CD14-positive monocyte (primary cell): ENCODE measurements at regions not wholly inside any gene's neighbourhood (a gene's known extent, or its start where the extent isn't known, plus 50 kb on each side); places are given as distances from the start of the nearest gene placed in this dataset.

ENCODE experiments used
- DNase-seq, 3 donors: peaks; one replicate each; pipeline ENCODE4 v3.0.0-alpha.2; 2011 to 2022
- H2AFZ ChIP-seq: 2 replicates; pipeline ENCODE4 v1.6.0; 2012; ENCODE audit warnings: mild to moderate bottlenecking, low read depth, low read length, inconsistent platforms; ENCODE audit not compliant: insufficient read depth, poor library complexity, severe bottlenecking
- H3K27ac ChIP-seq, 2 donors: 1 replicate in 1 of 2; 2 replicates in 1 of 2; pipeline ENCODE4 v1.5.1; 2012 to 2013; ENCODE audit warnings: low read length in 2 of 2, control low read depth in 1 of 2, inconsistent platforms in 1 of 2, low read depth in 1 of 2, mild to moderate bottlenecking in 1 of 2
- H3K27me3 ChIP-seq, 2 donors: one replicate each; pipeline versions ENCODE4 v1.6.0 to v1.6.1; 2011 to 2013; ENCODE audit warnings: low read length in 2 of 2; ENCODE audit not compliant: control insufficient read depth in 2 of 2, insufficient read depth in 2 of 2
- H3K36me3 ChIP-seq, 2 donors: replicated peaks in 1 of 2; 1 replicate in 1 of 2; 2 replicates in 1 of 2; pipeline versions ENCODE4 v1.5.1 to v1.6.1; 2012 to 2013; ENCODE audit warnings: low read length in 2 of 2, control low read depth in 1 of 2, inconsistent platforms in 1 of 2, mild to moderate bottlenecking in 1 of 2; ENCODE audit not compliant: insufficient read depth in 2 of 2, control insufficient read depth in 1 of 2
- H3K4me1 ChIP-seq, 2 donors: 1 replicate in 1 of 2; 2 replicates in 1 of 2; pipeline versions ENCODE4 v1.5.1 to v1.6.1; 2012 to 2013; ENCODE audit warnings: low read length in 2 of 2, control low read depth in 1 of 2, inconsistent platforms in 1 of 2, mild to moderate bottlenecking in 1 of 2, moderate library complexity in 1 of 2; ENCODE audit not compliant: insufficient read depth in 2 of 2, control insufficient read depth in 1 of 2
- H3K4me2 ChIP-seq: replicated peaks from 2 replicates; pipeline ENCODE3; 2012; ENCODE audit warnings: low read length, moderate library complexity, mild to moderate bottlenecking; ENCODE audit not compliant: poor library complexity, severe bottlenecking; ENCODE audit errors: extremely low read depth
- H3K4me3 ChIP-seq, 3 experiments: fragments of 200-600 bp in 1 of 3; sonication (generic) in 1 of 3; replicated peaks in 1 of 3; 1 replicate in 2 of 3; 2 replicates in 1 of 3; pipeline ENCODE4 v1.5.1; 2011 to 2013; ENCODE audit warnings: low read length in 3 of 3, mild to moderate bottlenecking in 3 of 3, control low read depth in 2 of 3, low read depth in 2 of 3, inconsistent platforms in 1 of 3, moderate library complexity in 1 of 3
- H3K79me2 ChIP-seq: 2 replicates; pipeline ENCODE4 v1.6.0; 2012; ENCODE audit warnings: mild to moderate bottlenecking, control low read depth, inconsistent platforms, low read length, moderate library complexity; ENCODE audit not compliant: insufficient read depth
- H3K9ac ChIP-seq: 2 replicates; pipeline ENCODE4 v1.6.0; 2017; ENCODE audit warnings: low read length, mild to moderate bottlenecking; ENCODE audit not compliant: insufficient read depth, poor library complexity, severe bottlenecking
- H3K9me3 ChIP-seq, 2 donors: replicated peaks in 1 of 2; 1 replicate in 1 of 2; 2 replicates in 1 of 2; pipeline versions ENCODE4 v1.5.1 to v1.6.1; 2012 to 2013; ENCODE audit warnings: low read length in 2 of 2, control low read depth in 1 of 2; ENCODE audit not compliant: control insufficient read depth in 1 of 2, insufficient read depth in 1 of 2
- H4K20me1 ChIP-seq: 2 replicates; pipeline ENCODE4 v1.6.0; 2012; ENCODE audit warnings: mild to moderate bottlenecking, low read length, control low read depth, moderate library complexity; ENCODE audit not compliant: insufficient read depth
- H3K27ac Mint-ChIP-seq, 7 donors: one replicate each; pipeline ENCODE4 v1.8.0; 2020; ENCODE audit warnings: mild to moderate bottlenecking in 7 of 7, mixed read lengths in 7 of 7, moderate library complexity in 6 of 7, inconsistent platforms in 2 of 7
- H3K27me3 Mint-ChIP-seq, 3 donors: one replicate each; pipeline ENCODE4 v1.8.0; 2021 to 2022; ENCODE audit warnings: low read depth in 3 of 3, mild to moderate bottlenecking in 3 of 3, mixed read lengths in 3 of 3, moderate library complexity in 3 of 3, inconsistent platforms in 1 of 3
- H3K36me3 Mint-ChIP-seq, 2 donors: one replicate each; pipeline ENCODE4 v1.8.0; 2020; ENCODE audit warnings: mixed read lengths in 2 of 2, inconsistent platforms in 1 of 2, mild to moderate bottlenecking in 1 of 2
- H3K4me1 Mint-ChIP-seq: one replicate; pipeline ENCODE4 v1.8.0; 2020; ENCODE audit warnings: mild to moderate bottlenecking, mixed read lengths
- H3K4me3 Mint-ChIP-seq, 2 donors: one replicate each; pipeline ENCODE4 v1.8.0; 2020; ENCODE audit warnings: mild to moderate bottlenecking in 2 of 2, mixed read lengths in 2 of 2, moderate library complexity in 1 of 2
- H3K9me3 Mint-ChIP-seq, 7 donors: one replicate each; pipeline ENCODE4 v1.8.0; 2020 to 2022; ENCODE audit warnings: mixed read lengths in 7 of 7, mild to moderate bottlenecking in 6 of 7, moderate library complexity in 6 of 7, inconsistent platforms in 2 of 7
- CTCF ChIP-seq: fragments of 200-600 bp; IDR thresholded peaks from one replicate; pipeline ENCODE4 v1.8.0; 2022; ENCODE audit warnings: antibody characterized with exemption, mild to moderate bottlenecking
- WGBS: methylation state at CpG from one replicate; pipeline ENCODE4 v1.1.5; 2013; ENCODE audit warnings: missing lambda C conversion rate; ENCODE audit not compliant: insufficient coverage; 5-methylcytosine and 5-hydroxymethylcytosine counted together
- intact Hi-C, 2 donors: fragments of 100-400 bp; cut with micrococcal nuclease; formaldehyde crosslinking; loops; one replicate each; pipeline versions ENCODE4 v1.15.0 to v1.15.1; 2023

DNA sequence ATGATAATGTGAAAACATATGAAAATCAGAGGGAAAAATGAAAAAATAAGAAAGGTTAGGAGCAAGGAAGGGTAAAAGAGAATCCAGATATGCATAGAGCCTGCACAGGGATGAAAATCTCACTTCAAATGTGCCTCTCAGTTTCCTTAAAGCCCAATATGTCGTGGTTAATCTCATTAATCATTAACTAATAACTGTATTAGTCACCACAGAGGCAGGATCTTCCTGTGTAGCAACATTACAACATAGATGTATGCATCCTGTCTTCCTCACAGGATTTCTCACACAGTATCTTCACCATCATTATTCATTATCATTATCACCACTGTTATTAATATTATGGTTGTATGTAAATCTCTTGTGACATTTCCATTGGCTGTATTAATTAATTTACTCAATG, 361.2 kb upstream of the SOX11 start:
- no peak overlapping the region for H2AFZ ChIP-seq
- H3K27me3 Mint-ChIP-seq = peaks cover 0 to 2% (median 0%) of the 10 kb centered on the region in 3 donors
- 33% methylated on average over 1 of the region's 1 CpG for WGBS

GRCh38 chr2:5332925-5333324, 359.3 kb upstream of the SOX11 start:
- Histone ChIP-seq H3K79me2 (no peaks in the 10 kb centered on the region), H4K20me1 (no peaks in the 10 kb centered on the region), H3K27me3 (no peaks in the 10 kb centered on the region), H3K4me2 (no peak overlapping the region), H3K27ac (no peak overlapping the region), H3K4me3 (no peak overlapping the region), H3K4me1 (no peaks in the 10 kb centered on the region), H2AFZ (no peak overlapping the region), H3K9me3 (no peaks in the 10 kb centered on the region), H3K9ac (no peak overlapping the region), H3K36me3 (no peaks in the 10 kb centered on the region)
- H3K9me3 Mint-ChIP-seq = peaks cover 0 to 8% (median 2%) of the 10 kb centered on the region in 7 donors
- H3K27me3 Mint-ChIP-seq = peaks cover 0 to 2% (median 0%) of the 10 kb centered on the region in 3 donors
- H3K36me3 Mint-ChIP-seq = no peaks in the 10 kb centered on the region
- 80% methylated on average over 1 of the region's 3 CpGs for WGBS
- no peaks in the 10 kb centered on the region for H3K4me1 Mint-ChIP-seq
- intact Hi-C loops = no loop called here
- no peak for DNase-seq
- H3K27ac Mint-ChIP-seq = no peak overlapping the region
- TF ChIP-seq CTCF = no peak
- no peak overlapping the region for H3K4me3 Mint-ChIP-seq

More for the DNA sequence above, 361.2 kb upstream of the SOX11 start:
- Histone ChIP-seq H3K4me2 (no peak overlapping the region), H3K9me3 (no peaks in the 10 kb centered on the region), H3K4me1 (no peaks in the 10 kb centered on the region), H3K4me3 (no peak overlapping the region), H4K20me1 (no peaks in the 10 kb centered on the region), H3K27ac (no peak overlapping the region), H3K36me3 (no peaks in the 10 kb centered on the region), H3K9ac (no peak overlapping the region), H3K27me3 (no peaks in the 10 kb centered on the region), H3K79me2 (no peaks in the 10 kb centered on the region)
- Mint-ChIP-seq H3K27ac (no peak overlapping the region), H3K9me3 (peaks cover 0 to 11% (median 2%) of the 10 kb centered on the region in 7 donors), H3K4me3 (no peak overlapping the region), H3K4me1 (no peaks in the 10 kb centered on the region), H3K36me3 (no peaks in the 10 kb centered on the region)
- intact Hi-C loops = no loop called here
- TF ChIP-seq CTCF = no peak
- DNase-seq = no peak
